AG09309 (cell line): ENCODE measurements at regions not wholly inside any gene's neighbourhood (a gene's known extent, or its start where the extent isn't known, plus 50 kb on each side); places are given as distances from the start of the nearest gene placed in this dataset.

Experiments
- DNase-seq: peaks from one replicate; pipeline ENCODE4 v3.0.0-alpha.2; 2010; ENCODE audit warnings: low read depth
- H3K4me3 ChIP-seq: 2 replicates; pipeline ENCODE4 v1.5.1; 2011; ENCODE audit warnings: mild to moderate bottlenecking, low read depth, low read length, moderate library complexity; ENCODE audit not compliant: control insufficient read depth
- CTCF ChIP-seq: IDR thresholded peaks from 2 replicates; pipeline ENCODE4 v1.5.1; 2011; ENCODE audit warnings: mild to moderate bottlenecking, low read depth, low read length, inconsistent platforms; ENCODE audit not compliant: insufficient read depth, control insufficient read depth; ENCODE audit errors: missing control alignments

GRCh38 chr17:56087199-56087598 lies 66.1 kb upstream of the ANKFN1 start:
- no peak for TF ChIP-seq CTCF
- DNase-seq, result no peak
- no peak overlapping the region for H3K4me3 ChIP-seq

GRCh38 chr17:56096026-56096810 lies 57.1 kb upstream of the ANKFN1 start:
- H3K4me3 ChIP-seq, result no peak overlapping the region
- no peak for DNase-seq
- TF ChIP-seq CTCF, result no peak

GRCh38 chr17:56098746-56099145 lies 54.5 kb upstream of the ANKFN1 start:
- no peak overlapping the region for H3K4me3 ChIP-seq
- no peak for TF ChIP-seq CTCF
- no peak for DNase-seq

- no peak for DNase-seq
- H3K4me3 ChIP-seq, result no peak overlapping the region
- no peak for TF ChIP-seq CTCF
Measured at GRCh38 chr17:56099649-56100048, 53.6 kb upstream of the ANKFN1 start.
